Stimulated activated CD8-positive, alpha-beta memory T cell treated with anti-CD3 and anti-CD28 coated beads, Interleukin-4, amount 100 ng/mL, for 4 hours (primary cell): ENCODE measurements at regions not wholly inside any gene's neighbourhood (a gene's known extent, or its start where the extent isn't known, plus 50 kb on each side); places are given as distances from the start of the nearest gene placed in this dataset.

ENCODE experiments used
- DNase-seq, 2 donors: peaks; one replicate each; pipeline ENCODE4 v3.0.0-alpha.2; 2020; ENCODE audit warnings: low read depth in 2 of 2, low spot score in 1 of 2

- DNase-seq: no peak
These were observed 101.6 kb downstream of the MAF start for GRCh38 chr16:79498928-79499327.

DNA sequence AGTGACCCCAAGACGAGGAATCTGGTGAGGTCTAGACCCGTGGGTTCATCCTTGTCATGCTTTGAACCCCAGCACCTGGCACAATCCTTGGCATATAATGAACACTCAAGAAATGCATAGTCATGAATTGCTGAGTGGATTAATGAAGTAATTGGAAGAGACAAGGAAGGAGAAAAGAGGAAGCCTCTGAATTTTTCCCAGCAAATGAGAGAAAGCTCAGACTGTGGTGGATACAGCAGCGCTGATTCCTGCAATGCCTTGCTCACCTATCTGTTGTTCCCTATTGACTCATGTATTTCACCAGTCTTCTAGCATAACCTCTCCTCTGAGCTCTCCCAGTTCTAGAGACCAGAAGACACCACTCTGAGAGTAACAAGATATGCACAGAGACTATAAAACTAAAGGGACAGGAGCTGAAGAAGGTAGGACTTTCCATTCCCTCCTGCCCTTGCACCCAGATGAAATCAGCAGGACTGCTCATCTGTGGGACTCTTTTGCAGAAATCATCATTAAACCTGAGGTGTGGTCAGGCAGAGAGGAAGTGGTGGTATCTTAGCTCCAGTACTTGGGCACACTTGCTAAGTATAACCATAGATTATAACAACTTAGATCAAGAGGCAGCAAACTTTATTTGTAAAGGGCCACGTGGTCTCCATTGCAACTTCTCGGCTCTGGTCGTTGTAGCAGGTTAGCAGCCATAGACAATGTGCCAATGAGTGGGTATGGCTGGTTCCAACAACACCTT is 102.8 kb downstream of the MAF start:
- no peak for DNase-seq

DNA sequence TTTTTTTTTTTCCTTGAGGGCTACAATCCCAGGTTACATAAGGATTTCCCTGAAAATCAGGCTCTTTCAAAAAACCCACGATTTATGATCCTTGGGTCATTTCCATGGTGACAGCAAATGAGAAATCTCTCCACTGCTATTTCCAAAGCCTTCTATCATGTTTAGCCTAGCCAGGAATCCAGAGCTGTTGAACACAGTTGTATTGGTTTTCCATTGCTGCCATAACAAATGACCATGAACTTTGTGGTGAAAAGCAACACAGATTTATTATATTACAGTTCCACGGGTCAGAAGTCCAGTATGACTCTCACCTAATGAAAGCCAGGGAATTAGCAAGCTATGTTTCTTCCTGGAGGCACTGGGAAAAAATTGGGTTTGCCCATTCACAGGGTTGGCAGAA is 106.6 kb downstream of the MAF start:
- DNase-seq: no peak

GRCh38 chr16:79492036-79492435 is 108.5 kb downstream of the MAF start:
- no peak for DNase-seq

DNA sequence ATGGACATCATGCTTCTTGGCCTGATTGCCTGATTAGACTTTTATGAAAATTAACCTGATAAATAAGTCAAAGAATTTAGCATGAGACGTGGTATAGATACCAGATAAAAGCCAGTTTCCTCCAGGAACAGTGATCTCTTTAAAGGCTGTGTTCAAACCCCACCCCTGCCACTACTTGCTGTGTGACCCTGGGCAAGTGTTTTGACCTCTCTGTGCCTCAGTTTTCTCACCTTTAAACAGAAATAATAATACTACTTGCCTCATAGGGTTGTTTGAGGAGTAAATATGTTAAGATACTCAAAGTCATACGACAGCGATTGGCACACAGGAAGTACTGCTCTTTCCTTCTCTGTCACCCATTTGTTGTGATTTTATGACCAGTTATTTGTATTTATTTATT is 115.5 kb downstream of the MAF start:
- DNase-seq: no peak

DNA sequence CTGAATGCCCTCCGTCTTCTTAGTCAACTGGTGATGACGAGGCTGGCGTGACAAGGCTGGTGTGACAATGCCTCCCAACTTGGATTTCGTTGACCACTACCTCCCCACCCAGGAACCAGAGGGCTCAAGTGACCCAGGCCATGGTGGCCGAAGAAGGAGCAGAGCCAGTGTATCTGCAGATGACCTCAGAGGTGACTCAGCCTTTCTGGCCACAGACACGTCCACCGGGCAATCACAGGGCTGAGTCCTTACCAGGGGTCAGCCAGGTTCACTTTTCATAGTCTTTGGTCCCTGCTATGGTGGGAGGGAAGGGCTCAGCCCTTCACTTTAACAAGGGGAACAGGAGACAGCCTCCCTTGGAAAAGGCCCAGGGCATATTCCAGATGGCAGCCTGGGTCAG is 116.3 kb downstream of the MAF start:
- DNase-seq: no peak

- DNase-seq: no peak
These were observed 117.2 kb downstream of the MAF start for GRCh38 chr16:79483336-79483735.

GRCh38 chr16:79482011-79482410 is 118.5 kb downstream of the MAF start:
- no peak for DNase-seq

DNA sequence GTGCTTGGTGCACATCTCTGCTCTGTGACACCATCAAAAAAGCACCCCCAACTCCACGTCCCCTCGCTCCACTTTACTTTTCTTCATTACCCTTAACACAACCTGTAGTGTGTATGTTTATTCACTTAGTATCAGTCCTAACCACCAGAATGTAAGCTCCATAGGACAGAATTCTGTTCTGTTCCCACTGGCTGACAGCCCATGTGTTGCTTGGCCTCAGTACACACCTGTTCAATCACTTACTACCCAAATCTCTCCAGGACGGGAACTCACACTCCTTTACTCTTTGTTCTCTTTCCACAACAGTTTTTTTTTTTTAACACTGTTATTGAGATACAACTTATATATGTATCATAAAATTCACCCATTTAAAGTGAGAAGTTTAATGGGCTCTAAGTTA is 119.6 kb downstream of the MAF start:
- no peak for DNase-seq

DNA sequence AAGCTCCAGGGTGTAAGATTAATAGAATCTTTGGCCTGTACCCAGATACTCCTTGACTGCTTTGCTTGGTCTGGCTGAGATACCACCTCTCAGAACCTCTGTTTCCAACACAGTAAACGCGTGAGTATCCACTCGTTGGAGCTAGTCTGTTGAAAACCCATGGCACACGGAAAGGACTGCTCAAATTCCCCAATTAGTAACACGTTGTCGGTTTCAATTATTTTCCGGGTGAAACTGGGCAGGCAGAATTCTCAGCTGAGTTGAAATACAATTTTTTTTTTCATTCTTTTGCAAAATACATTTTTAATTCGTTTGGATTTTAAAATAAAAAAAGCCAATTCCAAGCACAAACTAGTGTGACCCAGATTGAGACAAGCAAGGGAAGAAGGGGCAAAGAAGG is 120.5 kb downstream of the MAF start:
- DNase-seq: no peak

DNA sequence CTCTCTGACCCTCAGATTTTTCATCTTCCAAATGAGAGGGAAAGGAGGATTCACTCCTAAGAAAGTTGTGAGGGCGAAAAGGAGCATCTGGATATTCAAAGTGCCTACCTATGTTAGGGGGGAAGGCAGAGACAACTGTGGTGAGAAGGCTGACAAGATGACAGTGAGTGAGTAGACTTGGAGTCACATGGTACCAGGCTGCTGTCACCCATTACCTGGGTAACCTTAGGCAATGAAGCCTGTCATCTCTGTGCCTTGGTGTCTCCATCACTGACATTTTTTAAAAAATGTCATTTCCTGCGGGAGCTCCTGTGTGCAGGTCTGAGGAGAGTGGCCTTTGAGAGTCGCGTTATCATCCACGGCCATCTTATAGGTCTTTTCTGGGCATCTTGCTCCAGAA is 124.0 kb downstream of the MAF start:
- no peak for DNase-seq

GRCh38 chr16:79475841-79476240 is 124.7 kb downstream of the MAF start:
- no peak for DNase-seq

DNA sequence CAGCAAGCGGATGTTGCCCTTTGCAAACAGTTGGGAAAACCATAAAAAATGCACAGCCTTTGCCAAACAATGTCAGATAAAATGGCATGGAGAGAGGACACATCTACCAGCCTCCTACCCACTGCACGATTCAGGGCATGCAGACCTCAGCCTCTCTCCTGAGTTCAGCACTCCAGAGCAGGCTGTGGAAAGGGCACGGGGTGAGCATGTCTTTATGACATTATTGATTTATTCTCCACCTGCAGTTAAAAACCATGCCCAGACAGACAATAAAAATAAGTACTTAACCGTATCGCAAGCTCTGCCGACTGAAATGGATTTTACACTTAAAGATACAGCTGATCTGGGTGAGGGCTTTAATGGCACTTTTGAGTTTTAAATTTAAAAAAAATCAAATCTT is 127.1 kb downstream of the MAF start:
- no peak for DNase-seq

DNA sequence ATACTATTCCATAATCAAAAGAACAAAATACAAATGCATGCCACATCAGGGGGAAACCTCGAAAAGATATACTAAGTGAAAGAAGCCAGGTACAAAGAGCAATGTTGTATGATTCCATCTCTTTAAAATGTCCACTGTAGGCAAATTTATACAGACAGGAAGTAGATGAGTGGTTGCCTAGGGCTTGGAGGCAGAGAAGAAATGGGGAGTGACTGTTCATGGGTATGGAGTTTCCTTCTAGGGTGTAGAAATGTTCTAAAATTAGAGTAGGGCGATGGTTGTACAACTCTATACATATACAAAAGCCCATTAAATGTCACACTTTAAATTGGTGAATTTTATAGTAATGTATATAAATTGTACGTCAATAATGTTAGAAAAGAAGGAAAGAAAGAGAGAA is 128.1 kb downstream of the MAF start:
- no peak for DNase-seq

DNA sequence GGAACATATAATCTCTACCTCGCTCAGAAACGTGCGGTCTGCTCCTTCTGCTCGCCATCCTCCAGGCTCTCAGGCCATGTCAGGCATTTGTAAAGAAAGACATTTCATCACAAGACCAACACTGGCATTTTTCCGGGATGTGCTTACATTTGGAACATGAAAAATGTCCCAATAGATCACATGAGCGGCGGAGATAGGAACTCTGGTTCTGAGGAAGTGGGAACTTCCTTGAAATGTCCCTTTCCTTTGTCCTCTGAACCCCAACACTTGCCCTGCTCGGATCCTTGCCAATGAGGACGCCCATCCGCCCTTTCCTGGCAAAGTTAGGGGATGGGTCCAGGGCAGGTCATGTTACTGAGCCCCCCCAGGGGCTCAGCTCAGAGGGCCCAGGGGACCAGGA is 130.5 kb downstream of the MAF start:
- no peak for DNase-seq

DNA sequence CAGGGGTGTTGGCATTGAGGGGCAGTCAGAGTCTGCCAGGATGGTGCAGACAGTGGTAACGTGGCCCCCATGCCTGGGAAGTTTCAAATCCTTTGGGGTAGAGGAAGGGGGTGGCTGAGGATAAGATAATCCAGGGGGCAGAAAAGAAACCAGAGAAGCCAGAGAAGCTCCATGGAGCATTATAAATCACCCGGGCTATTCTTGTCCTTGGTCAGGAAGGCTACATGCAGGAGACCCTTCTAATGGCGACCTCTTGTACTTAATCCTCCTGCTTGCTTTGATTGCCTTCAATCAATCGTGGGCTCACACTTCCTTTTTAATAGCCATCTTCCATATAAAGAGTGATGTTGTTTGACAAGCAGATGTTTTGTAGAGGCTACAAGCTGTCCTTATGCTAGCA is 131.9 kb downstream of the MAF start:
- no peak for DNase-seq

DNA sequence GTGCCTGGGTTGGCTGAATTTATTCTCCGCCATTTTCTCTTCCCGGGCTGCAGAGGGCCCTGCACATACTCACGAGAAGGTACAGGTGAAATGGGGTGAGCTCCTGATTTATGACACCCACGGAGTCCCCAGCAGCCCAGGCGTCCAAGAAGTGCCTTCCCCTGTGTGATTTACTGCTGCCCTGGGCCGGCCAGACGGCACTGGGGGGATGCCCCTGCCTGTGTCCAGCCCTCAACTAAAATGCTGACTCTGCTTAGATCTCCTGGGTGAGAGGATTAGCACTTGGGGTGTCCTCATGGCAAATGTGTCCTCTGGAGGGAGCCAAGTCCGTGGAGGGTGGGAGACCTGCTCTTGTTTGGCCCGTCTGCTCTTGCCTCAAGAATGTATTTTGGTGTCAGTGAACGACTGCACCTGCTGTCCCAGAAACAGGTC is 132.4 kb downstream of the MAF start:
- no peak for DNase-seq

DNA sequence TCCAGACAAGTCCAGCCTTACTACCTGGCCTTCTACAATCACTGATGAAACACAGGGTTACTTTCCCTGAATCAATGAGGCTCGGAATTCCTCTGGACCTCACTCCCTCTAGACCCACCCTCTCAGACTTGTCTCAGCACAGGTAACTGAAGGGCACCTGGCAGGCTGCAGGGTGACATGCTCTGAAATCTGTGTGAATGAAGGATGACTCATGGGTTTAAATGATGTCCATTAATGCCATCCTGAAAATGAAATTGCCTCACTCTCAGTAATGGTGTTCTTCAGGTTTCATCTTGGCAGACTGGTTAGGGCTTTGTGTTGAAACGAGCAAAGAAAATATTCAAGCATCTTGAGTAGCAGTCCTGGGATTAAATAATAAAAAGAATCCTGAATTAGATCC is 134.4 kb downstream of the MAF start:
- DNase-seq: no peak

- no peak for DNase-seq
These were observed 136.7 kb downstream of the MAF start for GRCh38 chr16:79463841-79464240.

- DNase-seq: no peak
These were observed 144.5 kb downstream of the MAF start for GRCh38 chr16:79456036-79456435.

DNA sequence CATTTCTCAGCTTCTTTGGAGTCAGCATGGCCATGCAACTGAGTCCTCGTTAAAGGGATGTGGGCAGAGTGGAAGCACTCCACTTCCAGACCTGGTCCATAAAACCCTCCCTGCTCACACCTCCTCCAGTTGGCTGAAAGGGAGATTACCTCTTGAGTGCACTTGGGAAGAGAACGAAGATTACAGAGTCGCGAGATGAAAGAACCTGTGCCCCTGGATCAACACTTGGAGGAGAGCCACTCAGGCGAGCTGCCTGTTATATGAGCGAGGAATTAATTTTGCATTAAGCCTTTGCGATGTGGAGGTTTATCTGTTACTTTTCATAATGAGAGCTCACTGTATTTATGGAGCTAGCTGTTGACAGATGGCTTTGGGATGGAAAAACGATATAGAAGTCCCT is 147.9 kb downstream of the MAF start:
- DNase-seq: no peak

GRCh38 chr16:79451196-79451816 is 149.2 kb downstream of the MAF start:
- DNase-seq: no peak

DNA sequence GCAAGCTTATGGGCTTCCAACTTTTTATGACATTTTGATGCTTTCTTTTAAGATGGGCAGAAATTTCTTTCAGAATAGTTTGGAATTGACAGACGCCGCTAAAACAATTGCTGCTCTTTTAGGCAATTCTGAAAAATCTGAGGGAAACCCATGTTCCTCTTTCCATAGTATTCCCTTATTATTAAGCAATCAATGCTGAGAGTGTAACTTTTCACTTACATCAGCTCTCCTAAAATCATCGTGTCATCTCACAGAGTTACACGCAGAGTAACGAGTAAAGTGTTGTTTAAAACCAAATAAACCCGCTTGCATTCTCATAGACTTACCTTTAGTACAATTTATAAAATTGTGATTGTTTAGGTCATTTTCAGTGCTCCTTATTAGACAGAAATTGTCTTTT is 150.6 kb downstream of the MAF start:
- DNase-seq: no peak
